ENCODE measurements at regions not wholly inside any gene's neighbourhood (a gene's known extent, or its start where the extent isn't known, plus 50 kb on each side); places are given as distances from the start of the nearest gene placed in this dataset.

DNA sequence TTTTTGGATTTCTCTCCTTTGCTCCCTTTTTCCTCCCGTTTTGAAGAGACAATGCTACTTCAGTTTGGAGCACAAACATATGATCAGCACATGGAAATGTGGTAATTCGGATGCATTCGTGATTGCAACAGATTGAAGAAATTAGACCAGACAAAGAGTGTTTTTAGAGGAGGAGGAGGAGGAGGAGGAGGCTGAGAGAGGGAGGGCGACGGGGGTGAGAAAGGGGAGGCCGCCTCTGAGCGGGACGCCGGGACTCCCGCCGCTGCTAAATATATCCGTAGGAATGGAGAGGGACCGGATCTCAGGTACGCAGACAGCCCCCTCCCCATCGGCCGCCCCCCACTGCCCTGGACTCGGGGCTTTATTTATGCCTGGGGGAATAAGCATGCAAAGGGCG lies 179.3 kb downstream of the SEC14L1 start:
- H3K4me3 ChIP-seq (ENCODE audit: low read depth, low read length), result no peak overlapping the region

DNA sequence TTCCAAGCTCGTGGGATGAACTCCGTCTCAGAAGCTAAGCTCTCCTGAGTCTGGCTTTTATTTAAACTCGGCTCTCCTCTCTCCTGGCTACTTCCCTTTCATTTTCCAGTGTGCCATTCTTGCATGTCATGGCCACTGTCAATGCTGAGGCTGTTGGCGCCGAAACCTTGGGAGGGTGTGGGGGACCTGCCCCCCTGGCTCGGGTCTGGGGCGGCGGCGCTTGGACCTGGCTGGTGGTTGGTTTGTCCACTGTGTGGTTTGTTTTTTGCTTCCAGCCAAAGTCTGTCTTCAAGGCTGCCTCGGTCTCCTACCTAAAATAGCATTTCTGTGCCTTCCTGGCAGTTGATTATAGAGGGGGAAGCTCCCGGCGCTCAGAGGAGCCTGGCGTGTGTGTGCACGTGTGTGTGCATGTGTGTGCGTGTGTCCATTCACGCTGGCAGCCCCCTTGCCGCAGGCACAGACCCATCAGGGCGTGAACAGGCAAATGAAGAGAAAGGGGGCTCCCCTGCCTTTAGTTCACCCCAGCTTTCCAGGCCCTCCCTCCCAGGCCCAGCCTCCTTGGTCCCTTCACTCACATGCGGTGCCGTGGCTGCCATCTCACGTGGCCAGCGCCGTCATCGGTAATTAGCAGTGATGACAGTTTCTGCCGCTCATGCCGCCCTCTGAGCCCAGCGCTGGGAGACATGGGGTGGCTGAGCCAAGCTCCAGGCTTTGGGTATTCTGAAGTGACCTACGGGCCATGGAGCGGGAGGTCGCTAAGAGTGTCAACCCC lies 179.9 kb downstream of the SEC14L1 start:
- no peak overlapping the region for H3K4me3 ChIP-seq (ENCODE audit: low read depth, low read length)

DNA sequence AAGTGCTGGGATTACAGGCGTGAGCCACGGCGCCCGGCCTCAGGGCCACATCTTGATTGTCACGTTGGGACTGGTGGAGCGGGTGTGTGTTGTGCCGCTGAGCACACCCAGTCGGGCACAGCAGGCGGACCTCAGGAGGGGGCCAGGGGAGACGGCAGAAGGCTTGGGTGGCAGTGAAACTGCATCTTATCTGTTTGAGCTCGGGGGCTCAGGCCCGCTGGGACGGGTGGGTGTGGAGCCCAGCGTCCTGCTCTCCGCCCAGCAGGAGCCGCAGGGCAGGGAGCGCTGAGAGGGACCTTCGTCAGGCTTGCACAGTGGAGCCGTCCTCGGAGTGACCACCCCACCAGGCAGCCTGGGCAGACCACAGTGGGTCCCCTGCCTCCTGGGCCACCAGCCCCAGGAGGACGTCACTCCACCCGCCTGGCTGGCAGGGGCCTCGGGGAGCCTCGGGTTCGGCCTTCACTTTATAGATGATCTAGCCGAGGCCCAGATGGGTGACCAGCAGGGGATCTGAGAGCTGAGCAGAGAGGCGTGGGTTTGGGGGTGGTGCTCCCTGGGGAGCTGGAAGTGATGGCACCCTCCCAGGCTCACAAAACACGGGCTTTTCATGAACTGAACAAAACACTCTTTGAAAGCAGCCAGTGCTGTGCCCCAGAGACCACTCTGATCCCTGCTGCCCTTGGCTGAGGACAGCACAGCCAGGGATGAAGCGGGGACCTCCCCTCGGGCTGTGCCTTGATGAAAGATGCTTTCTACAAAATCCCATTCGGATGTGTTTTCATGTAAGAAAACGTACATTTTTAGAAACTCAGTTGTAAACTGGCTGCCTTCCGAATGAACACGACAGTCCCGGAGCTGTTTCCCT lies 181.1 kb downstream of the SEC14L1 start:
- no peak overlapping the region for H3K4me3 ChIP-seq (ENCODE audit: low read depth, low read length)

DNA sequence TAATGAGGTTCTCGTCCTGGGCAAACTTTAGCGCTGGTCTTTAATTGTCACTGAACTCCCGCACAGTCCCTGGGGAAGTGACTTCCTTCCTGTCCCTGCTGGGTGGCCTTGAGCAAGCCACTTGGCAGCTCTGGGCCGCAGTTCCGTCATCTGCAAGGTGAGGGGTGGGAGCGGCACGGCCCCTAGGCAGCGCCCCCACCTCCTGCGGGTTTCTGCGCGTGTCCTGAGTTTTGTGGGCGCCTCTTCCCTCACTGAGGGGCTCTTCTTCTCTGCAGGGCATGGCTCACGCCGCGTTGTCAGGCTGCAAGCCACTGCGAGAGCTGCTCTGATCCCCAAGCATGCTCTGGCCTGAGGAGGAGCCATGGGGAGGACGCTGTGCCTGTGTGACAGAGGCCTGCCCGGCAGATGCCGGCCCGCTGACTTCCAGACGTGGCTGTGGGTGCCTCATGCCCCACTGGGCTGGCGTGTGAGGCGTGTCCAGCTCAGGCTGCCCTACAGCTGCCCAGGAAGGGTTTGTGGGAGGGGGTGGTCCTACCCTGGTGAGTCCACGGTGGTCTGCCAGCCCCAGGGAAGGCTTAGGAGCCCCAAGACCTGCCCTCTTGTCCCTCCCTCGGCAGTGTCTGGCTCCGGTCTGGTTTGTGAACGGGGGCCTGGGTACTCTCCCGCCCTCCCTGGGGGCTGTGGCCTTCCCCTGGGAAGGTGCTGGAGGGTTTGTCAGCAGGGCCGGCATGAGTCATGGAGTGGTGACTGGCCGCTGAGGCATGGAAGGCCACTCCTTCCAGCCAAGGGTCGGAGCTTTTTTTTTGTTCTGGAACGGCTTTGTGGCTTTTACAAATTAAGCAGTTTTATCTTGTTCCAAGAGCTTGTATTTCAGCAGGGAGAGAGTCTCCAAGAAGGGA lies 182.0 kb downstream of the SEC14L1 start:
- no peak overlapping the region for H3K4me3 ChIP-seq (ENCODE audit: low read depth, low read length)

DNA sequence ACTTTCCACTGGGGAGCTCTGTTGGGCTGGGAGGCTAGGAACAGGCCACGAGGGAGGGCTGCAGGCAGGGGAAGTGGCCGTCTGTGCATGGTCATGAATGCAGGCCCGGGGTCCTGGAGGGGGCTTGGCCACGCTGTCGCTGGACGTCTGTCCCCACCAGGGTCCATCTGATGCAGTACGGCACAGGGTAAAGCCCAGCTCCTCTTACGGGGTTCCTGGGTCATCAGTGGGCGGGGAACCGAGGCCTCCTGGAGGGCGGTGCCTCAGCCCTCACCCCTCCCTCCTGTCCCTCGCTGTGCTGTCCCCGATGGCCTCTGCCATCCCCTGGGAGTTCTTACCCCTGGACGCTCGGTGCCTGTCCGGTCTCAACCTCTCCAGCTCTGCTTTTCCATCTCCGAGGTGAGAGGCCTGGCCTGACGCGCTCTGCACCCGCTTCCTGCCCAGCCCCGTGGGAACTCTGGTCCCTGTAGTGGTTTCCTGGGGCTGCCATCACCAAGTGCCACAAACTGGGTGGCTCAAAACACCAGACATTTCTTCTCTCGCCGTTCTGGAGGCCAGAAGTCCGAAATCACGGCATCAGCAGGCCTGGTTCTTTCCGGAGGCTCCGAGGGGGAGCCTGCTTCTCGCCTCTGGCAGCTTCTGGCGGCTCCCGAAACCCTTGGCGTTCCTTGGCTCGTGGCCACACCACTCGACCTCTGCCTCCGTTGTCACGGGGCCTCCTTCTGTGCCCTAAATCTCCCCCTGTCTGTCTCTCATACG lies 182.8 kb downstream of the SEC14L1 start:
- no peak overlapping the region for H3K4me3 ChIP-seq (ENCODE audit: low read depth, low read length)

DNA sequence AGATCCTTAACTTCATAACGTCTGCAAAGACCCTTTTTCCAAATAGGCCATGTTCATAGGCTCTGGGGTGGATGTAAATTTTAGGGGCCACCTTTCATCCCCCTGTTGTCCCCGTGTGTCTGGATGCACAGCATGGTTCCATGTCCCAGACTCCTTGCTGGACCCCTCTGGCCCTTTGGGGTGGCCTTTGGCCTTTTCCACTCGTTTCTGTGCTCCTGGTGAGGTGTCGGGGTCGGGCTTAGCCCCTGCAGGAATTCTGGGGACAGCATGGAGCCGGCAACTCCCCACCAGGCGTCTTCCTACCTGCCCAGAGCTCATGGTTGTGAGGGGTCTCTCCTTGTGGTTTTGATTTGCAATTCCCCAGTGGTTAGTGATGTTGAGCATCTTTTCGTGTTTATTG lies 183.5 kb downstream of the SEC14L1 start:
- no peak overlapping the region for H3K4me3 ChIP-seq (ENCODE audit: low read depth, low read length)

DNA sequence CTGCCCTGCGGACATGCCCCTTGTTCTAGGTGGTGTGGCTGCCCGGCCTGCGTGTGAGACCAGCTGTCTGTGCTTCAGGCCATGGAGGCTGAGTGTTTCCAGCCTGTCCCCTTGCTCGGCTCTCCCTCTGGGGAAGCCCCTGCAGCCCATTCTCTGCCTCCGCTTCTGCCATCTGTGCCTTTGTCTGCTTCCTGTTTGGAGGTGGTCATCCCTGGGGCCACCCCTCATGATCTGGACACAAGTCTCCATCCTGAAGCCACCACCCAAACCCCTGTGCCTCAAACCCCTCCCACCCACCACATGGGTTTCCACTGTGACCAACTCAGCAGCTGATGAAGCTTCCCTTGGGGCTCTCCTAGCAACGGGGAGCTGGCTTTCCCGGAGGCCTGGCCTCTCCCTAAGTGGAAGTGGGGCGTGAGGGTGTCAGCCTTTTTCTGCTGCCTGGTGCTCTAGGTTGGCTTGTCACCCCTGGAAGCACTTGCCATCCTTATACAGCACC lies 184.9 kb downstream of the SEC14L1 start:
- H3K4me3 ChIP-seq (ENCODE audit: low read depth, low read length), result no peak overlapping the region

DNA sequence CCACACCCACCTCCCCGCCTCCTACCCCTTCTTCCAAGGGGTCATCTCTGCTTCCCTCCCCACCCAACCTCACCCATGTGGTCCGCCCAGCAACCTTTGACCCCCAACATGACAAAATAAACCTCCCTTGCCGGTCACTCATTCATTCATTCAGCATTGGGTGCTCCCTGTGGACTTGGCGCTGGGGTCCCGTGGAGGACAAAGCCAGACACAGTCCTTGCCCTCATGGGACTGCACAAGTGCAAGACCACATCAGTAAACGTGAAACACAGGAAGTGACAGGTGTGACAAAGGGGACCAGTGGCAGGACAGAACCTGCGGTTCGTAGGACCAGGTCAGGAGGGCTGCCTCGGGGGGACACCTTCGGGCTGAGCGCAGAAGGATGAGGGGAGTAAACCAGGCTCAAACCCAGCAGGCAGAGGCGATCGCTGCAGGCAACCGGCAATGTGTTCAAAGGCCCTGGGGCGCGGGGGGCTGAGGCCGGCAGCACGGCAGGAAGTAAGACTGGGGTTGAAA lies 185.4 kb downstream of the SEC14L1 start:
- H3K4me3 ChIP-seq (ENCODE audit: low read depth, low read length), result no peak overlapping the region

DNA sequence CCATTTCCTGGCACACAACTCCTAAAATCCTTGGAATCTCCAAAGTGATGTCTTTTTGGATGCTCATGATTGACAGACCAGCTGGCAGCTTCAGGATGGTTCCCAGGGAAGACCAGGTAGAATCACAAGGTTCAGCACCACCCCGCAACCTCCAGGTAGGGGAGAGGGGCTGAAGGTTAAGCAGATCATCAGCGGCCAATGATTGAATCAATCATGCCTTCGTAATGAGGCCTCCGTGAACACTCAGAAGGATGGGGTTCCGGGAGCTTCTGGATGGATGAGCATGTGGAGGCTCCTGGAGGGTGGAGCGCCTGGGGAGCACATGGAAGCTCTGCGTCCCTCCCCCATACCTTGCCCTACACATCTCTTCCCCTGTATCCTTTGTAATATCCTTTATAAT lies 185.9 kb downstream of the SEC14L1 start:
- no peak overlapping the region for H3K4me3 ChIP-seq (ENCODE audit: low read depth, low read length)

DNA sequence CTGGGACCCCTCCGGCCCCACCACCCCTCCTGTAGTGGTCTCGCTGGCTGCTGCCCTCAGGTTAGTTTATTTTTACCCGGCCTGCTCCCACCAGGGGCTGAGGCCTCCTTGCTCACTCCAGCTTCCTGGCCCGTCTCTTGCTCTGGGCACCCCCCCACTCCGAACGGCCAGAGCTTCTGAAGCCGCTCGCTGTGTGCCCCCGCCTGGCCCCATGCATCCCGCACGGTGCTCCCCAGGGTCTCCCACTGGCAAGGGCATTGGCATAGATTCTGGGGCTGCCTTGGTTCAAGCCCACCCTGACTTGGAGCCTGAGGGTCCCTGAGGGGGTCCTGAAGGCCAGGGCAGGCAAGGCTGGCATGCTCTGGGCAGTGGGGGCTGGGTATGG lies 186.4 kb downstream of the SEC14L1 start:
- no peak overlapping the region for H3K4me3 ChIP-seq (ENCODE audit: low read depth, low read length)

DNA sequence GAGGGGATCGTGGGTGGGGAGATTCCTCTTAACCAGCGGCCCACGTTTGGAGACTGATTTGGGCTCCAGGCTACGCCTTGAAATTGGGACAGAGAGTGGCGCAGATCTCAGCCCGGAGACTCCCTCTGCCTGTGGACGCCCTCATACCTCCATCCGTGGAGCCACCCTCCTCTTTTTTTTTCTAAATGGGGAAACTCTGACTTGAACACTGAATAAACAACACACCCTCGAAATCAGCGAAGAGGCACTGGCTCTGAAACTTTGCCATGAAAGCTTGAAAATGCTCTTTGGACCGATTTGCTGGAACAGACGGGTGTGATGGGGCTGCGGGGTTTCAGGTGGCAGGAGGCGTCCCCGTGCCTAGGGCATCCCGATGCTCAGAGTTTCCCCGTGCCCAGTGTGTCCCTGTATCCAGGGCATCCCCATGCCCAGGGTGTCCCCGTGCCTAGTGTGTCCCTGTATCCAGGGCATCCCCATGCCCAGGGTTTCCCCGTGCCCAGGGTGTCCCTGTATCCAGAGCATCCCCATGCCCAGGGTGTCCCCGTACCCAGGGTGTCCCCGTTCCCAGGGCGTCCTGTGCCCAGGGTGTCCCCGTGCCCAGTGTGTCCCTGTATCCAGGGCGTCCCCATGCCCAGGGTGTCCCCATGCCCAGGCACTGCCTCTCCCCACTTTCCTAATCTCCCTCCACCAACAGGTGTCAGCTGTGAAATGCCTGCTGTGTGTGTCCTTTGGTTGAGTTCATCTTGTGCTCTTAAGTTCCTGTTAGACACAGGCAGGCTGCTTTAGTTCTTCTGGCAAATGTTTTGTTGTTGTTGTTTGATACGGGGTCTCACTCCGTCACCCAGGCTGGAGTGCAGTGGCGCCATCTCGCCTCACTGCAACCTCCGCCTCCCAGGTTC lies 187.0 kb downstream of the SEC14L1 start:
- no peak overlapping the region for H3K4me3 ChIP-seq (ENCODE audit: low read depth, low read length)

DNA sequence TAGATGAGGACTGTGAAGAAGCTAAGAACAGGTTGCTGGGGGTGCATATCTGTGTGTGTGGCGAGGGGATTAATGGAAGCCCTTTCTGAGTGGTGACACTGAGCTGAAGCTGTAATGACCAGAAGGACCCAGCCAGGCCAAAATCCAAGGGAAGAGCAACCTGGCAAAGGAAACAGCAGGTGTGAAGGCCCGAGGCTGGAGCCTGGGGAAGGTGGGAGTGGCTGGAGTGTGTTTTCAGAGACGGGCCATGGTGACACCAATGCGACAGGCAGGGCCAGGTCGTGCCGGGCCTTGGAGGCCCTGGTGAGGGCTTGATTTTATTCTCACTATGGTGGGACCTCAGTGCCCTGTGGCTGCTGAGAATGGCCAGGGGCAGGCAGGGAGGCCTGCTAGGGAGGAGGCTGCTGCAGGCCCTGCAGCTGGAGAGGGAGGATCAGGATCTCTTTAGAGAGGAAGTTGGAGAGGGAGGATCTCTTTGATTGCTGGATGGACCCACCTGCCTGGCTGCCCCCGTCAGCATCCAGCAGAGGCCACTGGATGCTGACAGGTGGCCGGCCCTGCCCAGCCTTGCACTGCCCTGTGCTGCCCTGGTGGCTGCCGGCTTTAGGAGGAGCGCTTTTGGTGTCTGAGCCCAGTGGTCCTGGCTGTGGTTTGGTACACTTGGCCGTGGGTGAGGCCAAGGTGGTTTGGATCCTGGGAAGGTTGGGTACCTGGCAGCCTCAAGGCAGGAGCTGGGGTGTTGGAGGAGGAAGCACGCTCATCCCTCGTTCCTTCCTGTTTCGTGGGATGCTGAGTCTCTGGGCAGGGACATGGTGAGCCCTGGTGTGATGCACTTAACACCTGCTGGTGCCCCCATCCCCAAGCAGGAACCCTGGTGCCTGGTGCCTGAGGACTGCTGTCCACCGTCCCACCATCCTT lies 188.3 kb downstream of the SEC14L1 start:
- H3K4me3 ChIP-seq (ENCODE audit: low read depth, low read length), result no peak overlapping the region

DNA sequence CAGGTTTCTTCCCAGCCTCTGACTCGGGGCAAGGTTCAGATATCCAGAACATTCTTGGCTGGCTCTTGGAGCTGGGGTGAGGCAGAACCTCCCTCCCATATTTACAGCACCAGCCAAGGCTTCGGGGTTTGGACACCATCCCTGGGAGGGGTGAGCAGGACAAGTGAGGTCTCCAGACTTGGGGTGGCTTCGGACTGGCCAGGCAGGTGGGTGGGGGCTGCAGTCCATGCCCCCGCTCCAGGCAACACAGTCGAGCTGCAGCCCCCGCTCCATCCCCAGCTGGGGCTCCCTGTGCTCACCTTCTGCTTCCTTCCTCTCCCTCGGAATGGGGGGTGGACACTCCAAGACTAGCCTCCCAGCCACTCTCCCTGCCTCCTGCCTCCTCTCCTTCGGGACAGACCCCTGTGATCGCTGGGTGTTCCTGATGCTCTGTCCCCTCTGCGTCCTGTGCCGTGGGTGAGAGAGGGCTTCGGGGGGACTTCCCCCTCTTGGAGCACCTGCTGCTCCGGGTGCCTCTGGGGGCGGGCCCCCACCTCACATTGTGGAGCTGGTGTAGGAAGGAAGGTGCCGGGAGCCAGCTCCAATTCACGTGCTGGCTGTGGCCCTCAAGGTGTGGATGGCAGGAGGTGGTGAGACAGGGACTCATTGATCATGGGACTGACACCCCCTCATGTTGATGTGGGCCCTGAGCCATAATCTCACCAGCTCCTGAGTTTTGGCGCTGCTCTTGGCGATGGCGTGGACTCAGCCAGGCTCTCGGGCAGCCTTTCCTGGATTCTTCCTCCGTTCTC lies 189.2 kb downstream of the SEC14L1 start:
- H3K4me3 ChIP-seq (ENCODE audit: low read depth, low read length), result no peak overlapping the region

DNA sequence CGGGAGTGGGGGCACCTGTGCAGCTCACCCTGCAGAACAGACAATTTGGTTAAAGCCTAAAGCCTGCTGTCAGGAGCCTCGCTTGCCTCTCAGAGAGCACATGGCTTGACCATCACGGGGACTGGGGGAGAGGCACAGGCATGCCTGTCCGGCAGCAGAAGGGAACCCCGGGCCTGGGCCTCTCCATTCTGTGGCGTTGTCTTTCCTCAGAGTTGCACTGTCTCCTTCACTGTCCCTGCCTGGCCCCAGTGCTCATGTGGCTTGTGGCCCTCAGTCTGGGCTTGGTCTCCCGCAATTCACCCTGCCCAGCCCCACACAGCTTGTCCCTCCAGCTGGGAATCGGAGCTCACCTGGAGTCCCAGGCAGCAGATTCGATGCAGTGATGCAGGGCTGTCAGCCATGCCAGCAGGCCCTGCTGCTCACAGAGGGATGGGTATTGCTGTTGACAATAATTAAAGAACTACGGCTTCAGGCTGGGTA lies 189.9 kb downstream of the SEC14L1 start:
- no peak overlapping the region for H3K4me3 ChIP-seq (ENCODE audit: low read depth, low read length)

DNA sequence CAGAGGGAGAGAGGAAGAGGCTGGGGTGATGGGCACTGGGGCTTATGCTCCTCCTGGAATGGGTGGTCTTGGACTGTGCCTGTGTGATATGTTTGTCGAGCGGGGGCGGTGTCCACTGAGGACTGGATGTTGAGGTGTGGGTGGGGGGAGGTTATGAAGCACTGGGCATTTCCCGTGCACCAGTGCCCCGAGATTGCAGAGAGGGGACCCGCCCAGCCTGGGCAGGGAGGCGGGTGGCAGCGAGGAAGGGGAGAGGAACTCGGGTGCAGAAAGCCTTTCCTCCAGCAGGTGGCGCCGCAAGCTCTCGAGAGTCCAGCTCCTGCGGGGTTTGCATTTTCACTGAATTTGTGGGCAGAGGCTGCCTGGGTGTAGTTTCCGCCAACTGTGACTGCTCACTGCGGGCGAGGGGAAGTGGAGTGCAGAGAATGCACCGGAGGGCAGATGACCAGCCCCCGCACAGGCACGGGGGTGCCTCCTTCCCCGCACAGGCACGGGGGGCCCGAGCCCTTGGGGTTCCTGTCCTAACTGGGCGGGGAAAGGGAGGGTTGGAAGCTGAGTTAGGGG lies 190.6 kb downstream of the SEC14L1 start:
- H3K4me3 ChIP-seq (ENCODE audit: low read depth, low read length), result no peak overlapping the region

DNA sequence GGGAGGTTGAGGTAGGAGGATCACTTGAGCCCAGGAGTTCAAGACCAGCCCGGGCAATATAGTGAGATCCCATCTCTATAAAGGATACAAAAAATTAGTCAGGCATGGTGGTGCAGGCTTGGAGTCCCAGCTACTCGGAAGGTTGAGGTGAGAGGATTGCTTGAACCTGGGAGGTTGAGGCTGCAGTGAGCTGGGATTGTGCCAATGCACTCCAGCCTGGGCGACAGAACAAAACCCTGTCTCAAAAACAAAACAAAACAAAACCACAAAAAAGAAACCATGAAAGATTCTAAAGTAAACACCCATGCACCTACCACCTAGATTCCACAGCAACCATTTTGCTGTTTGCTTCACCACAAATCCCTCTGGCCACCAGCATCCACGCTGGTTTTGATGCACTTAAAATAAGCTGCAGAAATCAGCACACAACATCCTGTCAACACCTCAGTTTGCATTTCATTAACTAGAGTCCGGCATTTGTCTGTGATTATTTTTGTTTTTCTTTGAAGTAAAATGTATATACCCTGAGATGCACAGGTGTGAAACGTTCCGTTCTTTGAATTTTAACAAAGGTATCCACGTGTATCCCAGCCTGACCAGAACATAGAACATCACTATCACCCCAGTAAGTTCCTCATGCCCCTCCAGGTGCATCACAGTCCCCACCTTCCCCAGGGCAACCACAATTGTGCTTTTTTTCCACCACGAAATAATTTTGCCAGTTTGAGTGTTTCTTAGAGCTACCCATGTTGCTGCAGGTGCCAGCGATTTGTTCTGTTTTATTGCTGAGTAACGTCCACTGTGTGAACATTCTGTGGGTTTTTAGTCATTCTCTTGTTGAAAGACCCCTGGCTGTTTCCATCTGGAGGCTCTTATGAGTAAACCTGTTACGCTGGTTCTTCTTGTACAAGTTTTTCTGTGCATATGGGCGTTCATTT lies 191.5 kb downstream of the SEC14L1 start:
- H3K4me3 ChIP-seq (ENCODE audit: low read depth, low read length), result no peak overlapping the region
